Liver (tissue), 3 donors: ENCODE measurements at regions not wholly inside any gene's neighbourhood (a gene's known extent, or its start where the extent isn't known, plus 50 kb on each side); places are given as distances from the start of the nearest gene placed in this dataset.

Source experiments
- EGR1 ChIP-seq, 2 donors: IDR thresholded peaks; 2 replicates each; pipeline ENCODE4 v1.6.1; 2016 to 2018; ENCODE audit warnings: antibody characterized with exemption in 2 of 2, low read depth in 2 of 2
- TF ChIP-seq, protein P1 (sequence below): fragments of 150-350 bp; IDR thresholded peaks from 2 replicates; pipeline ENCODE4 v1.5.1; 2017; ENCODE audit warnings: improper control_type of control experiment, low read depth, low read length; ENCODE audit not compliant: missing input control
- TF ChIP-seq, protein P2 (sequence below): IDR thresholded peaks from 2 replicates; pipeline ENCODE4 v1.6.1; 2016; ENCODE audit warnings: antibody characterized with exemption
- donor health status: healthy.
- donor health status: healthy.

DNA sequence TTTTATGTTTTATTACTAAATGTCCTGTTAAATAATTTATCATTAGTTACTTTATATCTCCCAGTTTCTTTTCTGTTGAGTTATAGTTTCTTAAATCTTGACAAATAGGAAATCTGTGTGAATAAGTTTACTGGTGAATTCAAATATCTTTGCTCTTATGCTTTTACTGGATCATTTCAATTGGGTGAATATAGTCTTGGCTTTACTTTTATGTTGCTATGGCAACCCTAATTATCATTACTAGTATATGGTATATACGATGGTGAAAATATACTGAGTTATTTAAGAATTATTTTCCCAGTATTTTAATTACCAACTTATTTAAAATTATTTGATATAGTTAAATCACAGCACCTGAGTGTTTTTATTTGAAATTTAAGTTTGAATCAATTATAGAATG, 363.0 kb downstream of the CDH10 start:
- TF ChIP-seq, protein P1, sequence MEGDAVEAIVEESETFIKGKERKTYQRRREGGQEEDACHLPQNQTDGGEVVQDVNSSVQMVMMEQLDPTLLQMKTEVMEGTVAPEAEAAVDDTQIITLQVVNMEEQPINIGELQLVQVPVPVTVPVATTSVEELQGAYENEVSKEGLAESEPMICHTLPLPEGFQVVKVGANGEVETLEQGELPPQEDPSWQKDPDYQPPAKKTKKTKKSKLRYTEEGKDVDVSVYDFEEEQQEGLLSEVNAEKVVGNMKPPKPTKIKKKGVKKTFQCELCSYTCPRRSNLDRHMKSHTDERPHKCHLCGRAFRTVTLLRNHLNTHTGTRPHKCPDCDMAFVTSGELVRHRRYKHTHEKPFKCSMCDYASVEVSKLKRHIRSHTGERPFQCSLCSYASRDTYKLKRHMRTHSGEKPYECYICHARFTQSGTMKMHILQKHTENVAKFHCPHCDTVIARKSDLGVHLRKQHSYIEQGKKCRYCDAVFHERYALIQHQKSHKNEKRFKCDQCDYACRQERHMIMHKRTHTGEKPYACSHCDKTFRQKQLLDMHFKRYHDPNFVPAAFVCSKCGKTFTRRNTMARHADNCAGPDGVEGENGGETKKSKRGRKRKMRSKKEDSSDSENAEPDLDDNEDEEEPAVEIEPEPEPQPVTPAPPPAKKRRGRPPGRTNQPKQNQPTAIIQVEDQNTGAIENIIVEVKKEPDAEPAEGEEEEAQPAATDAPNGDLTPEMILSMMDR = no peak
- TF ChIP-seq EGR1 (IDR thresholded peaks at IDR 0.05; ENCODE audit: low read depth in 2 of 2) = no peak
- TF ChIP-seq, protein P2, sequence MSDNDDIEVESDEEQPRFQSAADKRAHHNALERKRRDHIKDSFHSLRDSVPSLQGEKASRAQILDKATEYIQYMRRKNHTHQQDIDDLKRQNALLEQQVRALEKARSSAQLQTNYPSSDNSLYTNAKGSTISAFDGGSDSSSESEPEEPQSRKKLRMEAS = no peak
